ENCODE measurements at regions not wholly inside any gene's neighbourhood (a gene's known extent, or its start where the extent isn't known, plus 50 kb on each side); places are given as distances from the start of the nearest gene placed in this dataset.
A peak's percentile ranks its signal among the peaks of the same experiment; 100 is the strongest.

- WGBS, 2 donors = 54 to 63% methylated on average over 2 of the region's 2 CpGs
- no peak for TF ChIP-seq CTCF (IDR thresholded peaks at IDR 0.05)
- TF ChIP-seq POLR2A (IDR thresholded peaks at IDR 0.05) = no peak
- ATAC-seq (no peak), DNase-seq (no peak)
- H3K9me3 ChIP-seq = no peaks in the 10 kb centered on the region
- H3K4me3 ChIP-seq = no peak overlapping the region
- no peaks in the 10 kb centered on the region for H3K36me3 ChIP-seq (replicated peaks in 1 of 2; ENCODE audit: insufficient read depth in 1 of 2, low read depth in 2 of 2)
- intact Hi-C loops (cut with DNase I) = no loop called here
- no peak overlapping the region for H3K27ac ChIP-seq
- peaks cover 26% of the 10 kb centered on the region for H3K4me1 ChIP-seq
- H3K27me3 ChIP-seq = no peaks in the 10 kb centered on the region
Observed at GRCh38 chr7:114107522-114107921, 188.7 kb upstream of the PPP1R3A start.

- H3K9me3 ChIP-seq = no peaks in the 10 kb centered on the region
Observed at GRCh38 chr7:114104035-114104434, 185.2 kb upstream of the PPP1R3A start.

GRCh38 chr7:114102996-114103395 is 184.2 kb upstream of the PPP1R3A start:
- peaks cover 44% of the 10 kb centered on the region for H3K4me1 ChIP-seq
- ATAC-seq (no peak), DNase-seq (no peak)
- H3K4me3 ChIP-seq = no peak overlapping the region
- WGBS, 2 donors = 47 to 51% methylated on average over 2 of the region's 2 CpGs
- no peaks in the 10 kb centered on the region for H3K36me3 ChIP-seq (replicated peaks in 1 of 2; ENCODE audit: insufficient read depth in 1 of 2, low read depth in 2 of 2)
- no peaks in the 10 kb centered on the region for H3K27me3 ChIP-seq
- no peaks in the 10 kb centered on the region for H3K9me3 ChIP-seq
- intact Hi-C loops (cut with DNase I) = no loop called here
- H3K27ac ChIP-seq = no peak overlapping the region
- no peak for TF ChIP-seq CTCF (IDR thresholded peaks at IDR 0.05)
- no peak for TF ChIP-seq POLR2A (IDR thresholded peaks at IDR 0.05)

More at GRCh38 chr7:114104035-114104434, 185.2 kb upstream of the PPP1R3A start:
- intact Hi-C loops (cut with DNase I) = no loop called here
- Histone ChIP-seq H3K27me3 (no peaks in the 10 kb centered on the region), H3K4me1 (peaks cover 44% of the 10 kb centered on the region), H3K36me3 (replicated peaks in 1 of 2; ENCODE audit: insufficient read depth in 1 of 2, low read depth in 2 of 2) (no peaks in the 10 kb centered on the region), H3K27ac (no peak overlapping the region), H3K4me3 (no peak overlapping the region)
- TF ChIP-seq POLR2A (IDR thresholded peaks at IDR 0.05) = no peak
- no peak for TF ChIP-seq CTCF (IDR thresholded peaks at IDR 0.05)
- no peak for ATAC-seq
- 92 to 97% methylated on average over 1 of the region's 1 CpG for WGBS, 2 donors
- DNase-seq = no peak

- Histone ChIP-seq H3K4me3 (no peak overlapping the region), H3K27ac (no peak overlapping the region), H3K27me3 (no peaks in the 10 kb centered on the region), H3K9me3 (no peaks in the 10 kb centered on the region), H3K36me3 (replicated peaks in 1 of 2; ENCODE audit: insufficient read depth in 1 of 2, low read depth in 2 of 2) (no peaks in the 10 kb centered on the region), H3K4me1 (peaks cover 38% of the 10 kb centered on the region)
- TF ChIP-seq CTCF (IDR thresholded peaks at IDR 0.05) (no peak), POLR2A (IDR thresholded peaks at IDR 0.05) (no peak)
- DNase-seq (no peak), ATAC-seq (no peak)
- WGBS, 2 donors = 92 to 94% methylated on average over 1 of the region's 1 CpG
- intact Hi-C loops (cut with DNase I) = no loop called here
Observed at GRCh38 chr7:114102131-114102530, 183.3 kb upstream of the PPP1R3A start.

- ATAC-seq = no peak
- H3K27ac ChIP-seq = peak overlapping the region in 2 of 4 donors; percentile 6 to 34
- no peak for DNase-seq
- H3K4me3 ChIP-seq = no peak overlapping the region
- peaks cover 28% of the 10 kb centered on the region for H3K4me1 ChIP-seq
- H3K9me3 ChIP-seq = no peaks in the 10 kb centered on the region
- intact Hi-C loops (cut with DNase I) = no loop called here
- H3K27me3 ChIP-seq = no peaks in the 10 kb centered on the region
- TF ChIP-seq POLR2A (IDR thresholded peaks at IDR 0.05) = no peak
- TF ChIP-seq CTCF (IDR thresholded peaks at IDR 0.05) = no peak
- H3K36me3 ChIP-seq (replicated peaks in 1 of 2; ENCODE audit: insufficient read depth in 1 of 2, low read depth in 2 of 2) = no peaks in the 10 kb centered on the region
Observed at GRCh38 chr7:114100810-114101209, 182.0 kb upstream of the PPP1R3A start.
